HG03108 (cell line): ENCODE measurements at regions not wholly inside any gene's neighbourhood (a gene's known extent, or its start where the extent isn't known, plus 50 kb on each side); places are given as distances from the start of the nearest gene placed in this dataset.
"Not testable (repeated sequence)": the region's sequence is repeated elsewhere in the genome, so short reads cannot be mapped to it uniquely, and the experiment has no call there.

Source experiments
- ATAC-seq: cut with Tn5 transposase; IDR thresholded peaks from one replicate; pipeline ENCODE4 v1.9.1; 2021; ENCODE audit warnings: moderate library complexity; ENCODE audit not compliant: unreplicated experiment

GRCh38 chr14:21802441-21802840 lies 128.8 kb upstream of the OR4E1 start:
- ATAC-seq, result no peak

GRCh38 chr14:21796916-21797315 lies 123.3 kb upstream of the OR4E1 start:
- no peak for ATAC-seq

- no peak for ATAC-seq
These were observed 121.8 kb upstream of the OR4E1 start for GRCh38 chr14:21795456-21795855.

- no peak for ATAC-seq
These were observed 118.1 kb upstream of the OR4E1 start for GRCh38 chr14:21791749-21792148.

GRCh38 chr14:21788687-21789086 lies 115.1 kb upstream of the OR4E1 start:
- not testable (repeated sequence) for ATAC-seq

- not testable (repeated sequence) for ATAC-seq
These were observed 113.6 kb upstream of the OR4E1 start for GRCh38 chr14:21787242-21787641.

- no peak for ATAC-seq
These were observed 107.9 kb upstream of the OR4E1 start for GRCh38 chr14:21781543-21781942.

GRCh38 chr14:21780429-21781084 lies 106.9 kb upstream of the OR4E1 start:
- ATAC-seq, result no peak

- ATAC-seq, result no peak
These were observed 98.1 kb upstream of the OR4E1 start for GRCh38 chr14:21771671-21772070.

- no peak for ATAC-seq
These were observed 95.2 kb upstream of the OR4E1 start for GRCh38 chr14:21768875-21769257.

- ATAC-seq, result no peak
These were observed 94.7 kb upstream of the OR4E1 start for GRCh38 chr14:21768116-21768874.

GRCh38 chr14:21760360-21760759 lies 86.7 kb upstream of the OR4E1 start:
- ATAC-seq, result not testable (repeated sequence)

- no peak for ATAC-seq
These were observed 75.8 kb upstream of the OR4E1 start for GRCh38 chr14:21749306-21749868.

GRCh38 chr14:21748869-21749303 lies 75.3 kb upstream of the OR4E1 start:
- no peak for ATAC-seq

GRCh38 chr14:21735639-21736307 lies 62.2 kb upstream of the OR4E1 start:
- no peak for ATAC-seq

GRCh38 chr14:21735200-21735599 lies 61.6 kb upstream of the OR4E1 start:
- no peak for ATAC-seq

GRCh38 chr14:21734457-21735074 lies 60.9 kb upstream of the OR4E1 start:
- ATAC-seq, result no peak

- ATAC-seq, result no peak
These were observed 56.1 kb upstream of the OR4E1 start for GRCh38 chr14:21729703-21730233.

- no peak for ATAC-seq
These were observed 51.6 kb upstream of the OR4E1 start for GRCh38 chr14:21725250-21725649.

- ATAC-seq, result no peak
These were observed 50.7 kb upstream of the OR4E1 start for GRCh38 chr14:21724090-21724973.
